ENCODE measurements at regions not wholly inside any gene's neighbourhood (a gene's known extent, or its start where the extent isn't known, plus 50 kb on each side); places are given as distances from the start of the nearest gene placed in this dataset.
A peak's percentile ranks its signal among the peaks of the same experiment; 100 is the strongest.

GRCh38 chr17:77366206-77366557 lies 225.4 kb downstream of the SEC14L1 start:
- DNase-seq: no peak

DNA sequence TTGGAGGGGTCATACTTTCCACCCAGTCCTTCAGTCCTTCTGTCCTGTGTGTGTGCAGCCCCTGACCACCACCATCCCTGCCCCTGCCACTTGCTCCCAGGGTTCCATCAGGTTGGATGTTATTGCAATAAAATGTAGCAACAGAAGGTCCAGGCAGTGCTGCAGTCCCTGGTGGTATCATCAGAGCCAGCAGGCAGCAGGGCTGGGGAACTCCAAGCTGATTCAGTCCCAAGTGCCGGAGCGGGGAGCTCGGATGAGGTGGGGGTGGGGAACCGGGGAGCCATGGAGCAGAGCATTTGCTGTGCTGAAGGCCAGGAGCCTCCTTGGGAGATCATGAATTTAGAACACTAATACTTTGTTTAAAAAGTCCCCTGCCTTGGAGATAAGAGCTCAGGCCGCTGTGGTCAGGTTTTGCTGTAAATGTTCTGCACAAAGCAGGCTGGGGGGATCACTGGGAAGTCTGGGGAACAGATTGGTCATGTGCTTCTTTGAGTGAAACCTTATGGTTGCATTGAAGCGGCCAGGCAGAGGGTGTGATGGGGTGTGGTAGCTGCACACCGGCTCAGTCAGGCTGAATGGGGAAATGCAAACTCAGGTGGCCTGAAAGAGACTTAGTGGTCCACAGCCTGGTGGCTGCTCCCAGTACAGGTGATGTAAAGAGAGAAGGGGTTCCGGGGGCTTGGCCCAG lies 225.9 kb downstream of the SEC14L1 start:
- DNase-seq: no peak

DNA sequence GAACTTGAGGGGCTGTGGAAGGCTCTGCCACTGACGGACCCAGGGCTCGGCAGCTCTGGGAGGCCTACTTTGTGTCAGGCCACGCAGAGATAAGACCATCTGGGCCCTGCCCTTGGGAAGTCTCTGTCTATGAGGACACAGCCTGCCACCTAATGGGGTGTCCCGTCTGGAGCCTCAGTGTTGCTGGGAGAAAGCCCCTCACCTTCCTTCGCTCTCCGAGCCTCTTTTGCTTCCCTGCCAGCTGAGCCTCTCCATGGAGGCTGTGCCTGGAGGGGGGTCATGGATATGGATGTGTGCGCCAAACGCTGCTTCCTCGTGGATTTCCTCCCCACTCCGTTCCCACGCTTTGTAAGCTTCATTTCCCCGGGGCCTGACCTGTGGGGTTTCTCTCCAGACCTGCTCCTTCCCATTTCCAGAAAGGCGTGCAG lies 228.8 kb downstream of the SEC14L1 start:
- DNase-seq: no peak

DNA sequence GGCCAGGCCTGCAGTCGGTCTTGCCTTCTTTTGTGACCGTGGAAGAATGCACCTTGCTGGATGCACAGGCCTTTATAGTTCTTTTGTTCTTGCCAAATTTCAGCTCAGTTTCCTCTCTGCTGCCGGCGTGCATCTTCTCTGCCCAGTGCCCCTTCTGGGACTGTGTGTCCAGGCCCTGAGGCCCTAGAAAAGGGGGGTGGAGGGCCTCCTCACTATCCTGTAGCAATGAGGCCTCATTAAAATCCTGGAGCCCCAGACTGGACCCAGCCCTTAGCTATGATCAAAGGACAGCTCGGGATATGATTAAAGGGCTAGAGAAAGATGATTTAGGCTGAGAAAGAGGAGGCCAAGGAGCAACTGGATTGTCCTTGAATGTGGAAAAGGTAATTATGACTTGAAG lies 229.8 kb downstream of the SEC14L1 start:
- no peak for DNase-seq

DNA sequence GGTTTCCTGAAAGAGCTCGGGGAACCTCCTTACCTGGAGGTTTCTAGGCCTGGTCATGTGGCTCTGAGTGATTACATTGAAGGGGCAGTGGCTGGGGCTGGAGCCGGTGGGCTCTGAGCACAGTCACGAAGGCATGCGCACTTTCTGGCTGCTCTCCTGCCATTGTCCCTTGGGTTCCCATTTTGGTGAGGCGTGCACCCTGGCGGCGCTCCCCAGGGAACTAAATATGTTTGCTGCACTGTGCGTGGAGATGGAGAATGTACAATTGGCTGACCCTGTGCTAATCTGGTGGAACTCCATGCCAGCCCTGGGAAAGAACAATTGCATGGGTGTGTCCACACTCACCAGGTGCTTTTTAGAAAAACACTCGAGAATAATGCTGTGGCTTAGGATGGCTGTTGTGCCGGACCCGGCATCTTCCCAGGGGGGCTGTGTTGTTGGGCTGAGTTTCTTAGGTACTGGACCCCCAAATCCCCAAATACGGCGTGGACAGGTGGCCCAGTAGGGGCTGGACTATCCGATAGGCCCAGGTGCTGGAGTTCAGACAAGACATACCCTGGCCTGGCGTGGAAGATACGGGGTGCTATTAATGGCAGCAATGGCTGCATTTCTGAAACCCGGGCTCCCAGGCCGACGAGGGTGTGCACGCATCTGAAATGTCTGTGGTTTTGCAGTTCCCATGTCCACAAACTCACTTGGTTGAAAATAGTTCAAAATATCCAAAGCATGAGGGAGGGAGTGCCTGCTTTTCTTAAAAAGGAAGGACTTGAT lies 230.5 kb downstream of the SEC14L1 start:
- DNase-seq: peak; percentile 31

- no peak for DNase-seq
Measured at GRCh38 chr17:77371888-77372443, 231.2 kb downstream of the SEC14L1 start.

DNA sequence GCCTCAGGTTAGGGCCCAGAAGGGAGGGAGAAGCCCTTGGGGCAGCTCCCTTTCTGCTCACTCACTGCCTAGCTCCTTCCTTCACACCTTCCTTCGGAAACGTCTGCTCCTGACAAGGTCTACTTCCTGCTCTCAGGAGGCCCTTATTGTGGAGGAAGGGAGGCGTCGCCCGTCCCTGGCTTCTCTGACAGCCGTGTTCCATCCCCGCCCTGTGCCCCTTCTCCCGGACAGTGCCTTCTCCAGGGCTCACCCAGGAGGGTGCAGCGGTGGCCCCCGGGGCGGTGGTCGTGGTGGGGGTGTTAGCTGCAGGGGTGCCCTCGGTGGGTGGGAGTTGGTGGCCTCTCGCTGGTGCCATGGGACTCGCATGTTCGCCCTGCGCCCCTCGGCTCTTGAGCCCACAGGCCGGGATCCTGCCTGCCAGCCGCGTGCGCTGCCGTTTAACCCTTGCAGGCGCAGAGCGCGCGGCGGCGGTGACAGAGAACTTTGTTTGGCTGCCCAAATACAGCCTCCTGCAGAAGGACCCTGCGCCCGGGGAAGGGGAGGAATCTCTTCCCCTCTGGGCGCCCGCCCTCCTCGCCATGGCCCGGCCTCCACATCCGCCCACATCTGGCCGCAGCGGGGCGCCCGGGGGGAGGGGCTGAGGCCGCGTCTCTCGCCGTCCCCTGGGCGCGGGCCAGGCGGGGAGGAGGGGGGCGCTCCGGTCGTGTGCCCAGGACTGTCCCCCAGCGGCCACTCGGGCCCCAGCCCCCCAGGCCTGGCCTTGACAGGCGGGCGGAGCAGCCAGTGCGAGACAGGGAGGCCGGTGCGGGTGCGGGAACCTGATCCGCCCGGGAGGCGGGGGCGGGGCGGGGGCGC lies 231.9 kb downstream of the SEC14L1 start:
- no peak for DNase-seq

- DNase-seq: no peak
Measured at GRCh38 chr17:77373299-77374169, 232.8 kb downstream of the SEC14L1 start.

GRCh38 chr17:77374170-77374936 lies 233.6 kb downstream of the SEC14L1 start:
- no peak for DNase-seq

DNA sequence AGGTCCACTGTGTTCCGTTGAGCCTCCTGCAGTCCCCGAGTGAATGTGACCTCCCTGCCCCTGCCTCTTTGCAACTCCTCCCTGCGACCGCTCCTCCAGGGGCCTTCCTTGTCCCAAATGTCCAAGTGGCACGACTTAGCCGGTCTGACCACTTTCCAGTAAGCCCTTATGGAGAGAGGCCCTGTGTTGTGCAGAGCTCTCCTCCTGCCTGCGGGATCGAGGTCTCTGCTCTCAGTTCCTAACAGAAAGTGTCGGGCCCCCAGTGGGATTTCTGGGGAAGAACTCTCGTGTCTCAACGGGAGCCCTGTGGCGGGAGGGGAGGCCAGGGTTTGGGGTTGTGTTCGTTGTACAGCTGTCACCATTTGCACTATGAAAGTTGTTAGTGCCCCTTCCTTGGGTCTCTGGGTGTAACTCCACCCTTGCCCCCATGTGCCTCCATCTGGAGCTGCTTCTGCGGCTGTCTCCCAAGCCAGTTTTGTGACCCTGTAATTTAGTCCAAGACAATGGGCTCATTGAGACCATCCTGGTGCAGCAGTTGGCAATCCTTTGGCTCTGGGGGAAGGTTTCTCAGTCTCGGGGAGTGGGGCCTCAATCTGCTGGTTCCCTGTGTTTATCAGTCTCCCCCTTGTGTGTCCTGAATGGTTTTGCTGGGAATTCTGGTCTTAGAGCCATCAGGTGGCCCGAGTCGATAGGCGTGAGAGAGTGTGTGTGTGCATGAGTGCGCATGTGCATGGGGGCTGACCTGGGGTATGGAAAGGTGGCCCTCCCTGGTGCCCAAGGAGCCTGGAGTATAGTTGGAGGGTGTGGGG lies 234.5 kb downstream of the SEC14L1 start:
- DNase-seq: no peak

GRCh38 chr17:77375917-77376651 lies 235.3 kb downstream of the SEC14L1 start:
- DNase-seq: no peak

GRCh38 chr17:77376795-77377709 lies 236.3 kb downstream of the SEC14L1 start:
- DNase-seq: no peak

GRCh38 chr17:77377710-77378235 lies 237.0 kb downstream of the SEC14L1 start:
- no peak for DNase-seq

GRCh38 chr17:77378318-77379064 lies 237.7 kb downstream of the SEC14L1 start:
- no peak for DNase-seq

DNA sequence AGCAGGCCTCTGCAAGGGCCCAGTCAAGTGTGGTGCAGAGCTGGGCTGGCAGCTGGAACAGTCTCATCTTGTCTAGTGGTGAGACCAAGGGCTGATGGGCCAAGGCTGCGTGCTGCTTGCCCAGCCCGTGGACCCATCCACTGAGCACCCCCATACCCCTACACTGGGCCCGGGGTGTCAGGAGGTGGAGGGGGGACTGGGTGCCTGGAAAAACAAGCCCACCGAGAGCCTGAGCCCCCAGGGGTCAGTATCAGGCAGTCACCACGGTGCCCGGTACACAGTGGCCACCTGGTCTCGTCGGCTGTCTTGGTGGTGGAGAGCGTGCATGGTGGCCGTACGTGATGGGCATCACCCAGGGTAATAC lies 238.3 kb downstream of the SEC14L1 start:
- no peak for DNase-seq

DNA sequence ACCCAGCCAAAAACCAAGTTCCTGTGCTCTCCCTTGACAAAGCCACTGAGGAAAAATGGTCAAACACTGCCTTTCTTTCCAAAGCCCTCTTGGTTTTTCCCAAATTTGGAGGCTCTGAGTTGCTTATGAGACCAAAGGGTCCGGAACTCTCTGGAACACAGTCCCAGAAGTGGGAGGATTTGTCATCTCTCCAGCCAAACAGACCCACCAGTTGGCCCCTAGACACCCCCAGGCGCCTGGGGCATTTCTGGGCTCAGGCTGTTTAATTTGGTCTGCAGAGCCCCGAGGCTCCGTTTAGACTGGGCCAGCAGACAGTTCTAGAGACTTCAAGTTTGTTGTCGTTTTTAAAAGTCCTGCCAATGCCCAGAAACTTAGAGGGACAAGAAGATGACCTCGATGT lies 239.1 kb downstream of the SEC14L1 start:
- no peak for DNase-seq

- no peak for DNase-seq
Measured at GRCh38 chr17:77380395-77381184, 239.8 kb downstream of the SEC14L1 start.
